Heart left ventricle (tissue), 13 donors: ENCODE measurements at regions not wholly inside any gene's neighbourhood (a gene's known extent, or its start where the extent isn't known, plus 50 kb on each side); places are given as distances from the start of the nearest gene placed in this dataset.

ENCODE experiments used
- CTCF ChIP-seq, 12 donors: fragments of 200-600 bp; sonication (generic) in 4 of 12; IDR thresholded peaks; one replicate each; pipeline versions ENCODE4 v1.5.0 to v1.8.0; 2018 to 2022; ENCODE audit warnings: antibody characterized with exemption in 12 of 12, mild to moderate bottlenecking in 5 of 12
- POLR2A ChIP-seq, 2 donors: fragments of 450-650 bp; IDR thresholded peaks; one replicate each; pipeline ENCODE4 v1.6.1; 2017; ENCODE audit warnings: antibody characterized with exemption in 2 of 2, mild to moderate bottlenecking in 2 of 2, moderate library complexity in 2 of 2
- donor health status: ischemic (EF 13 %, LVEDD 7.1; RV severe dilation, severe dysfunction).
- donor health status: DM: no; HTN: yes; CAD: no.
- donor health status: DM: no; HTN: no; CAD: no.
- donor health status: ischemic (EF 25% LVEDD 6.9; RV normal size, moderate dysfunction).
- donor health status: ischemic (EF 25% LVEDD 5.7; RV mildly dilated, moderate dysfunction).
- donor health status: ischemic (EF 35%, LVEDD 5.7; RV mildly dilated, moderate dysfunction).
- donor health status: nonischemic (EF 11% LVEDD 7.7; RV severe dilation, severe dysfunction).
- donor health status: DM: yes; HTN: yes; CAD: no.
- donor health status: PGD.
- donor health status: ischemic (EF 29% LVEDD 5.4; RV normal size, mild dysfunction).
- donor health status: nonischemic (EF 23%, LVEDD 6.1; RV moderate dilation, normal function).

DNA sequence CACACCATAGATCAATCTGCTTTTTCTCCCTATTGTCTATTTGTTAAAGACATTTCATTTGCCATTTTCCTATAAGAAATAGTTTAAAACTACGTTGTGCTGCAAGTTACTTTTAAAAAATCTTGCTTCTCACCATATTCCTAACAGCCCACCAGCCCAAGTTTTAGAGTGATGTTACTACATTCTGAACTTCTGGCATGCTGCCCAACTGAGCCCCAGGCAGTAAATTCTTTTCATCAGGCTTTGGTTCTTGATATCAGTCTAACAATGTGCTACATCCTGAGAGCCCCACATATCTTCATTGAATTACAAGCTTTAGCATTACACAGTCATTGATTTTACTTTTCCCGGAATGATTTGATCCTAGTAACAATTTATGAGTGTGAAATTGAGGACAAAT lies 283.8 kb upstream of the IL1RAPL1 start:
- TF ChIP-seq CTCF (IDR thresholded peaks at IDR 0.05) (no peak), POLR2A (IDR thresholded peaks at IDR 0.05) (no peak)
